Adrenal gland (tissue), 9 donors: ENCODE measurements at regions not wholly inside any gene's neighbourhood (a gene's known extent, or its start where the extent isn't known, plus 50 kb on each side); places are given as distances from the start of the nearest gene placed in this dataset.

Source experiments
- DNase-seq, 7 donors: peaks; one replicate each; pipeline ENCODE4 v3.0.0-alpha.2; 2019 to 2020
- H3K27ac ChIP-seq, 5 donors: fragments of 200-600 bp; sonication (generic) in 4 of 5; 1 replicate in 3 of 5; 2 replicates in 2 of 5; pipeline versions ENCODE4 v1.5.1 to v1.8.0; 2016 to 2020; ENCODE audit warnings: mild to moderate bottlenecking in 1 of 5
- H3K27me3 ChIP-seq: fragments of 200-600 bp; 2 replicates; pipeline ENCODE4 v1.8.0; 2021
- H3K36me3 ChIP-seq, 2 donors: fragments of 200-600 bp; replicated peaks in 1 of 2; 1 replicate in 1 of 2; 2 replicates in 1 of 2; pipeline versions ENCODE4 v1.5.1 to v1.8.0; 2018 to 2022
- H3K4me1 ChIP-seq, 2 donors: fragments of 200-600 bp; replicated peaks in 1 of 2; 1 replicate in 1 of 2; 2 replicates in 1 of 2; pipeline versions ENCODE4 v1.5.1 to v1.8.0; 2018 to 2021
- H3K4me3 ChIP-seq, 4 donors: fragments of 200-600 bp; sonication (generic) in 3 of 4; one replicate each; pipeline ENCODE4 v1.5.1; 2016 to 2018
- H3K9me3 ChIP-seq, 3 donors: fragments of 200-600 bp; sonication (generic) in 1 of 3; replicated peaks in 1 of 3; 1 replicate in 2 of 3; 2 replicates in 1 of 3; pipeline versions ENCODE4 v1.5.1 to v1.8.0; 2016 to 2021
- CTCF ChIP-seq, 6 experiments: fragments of 450-650 bp in 4 of 6; fragments of 200-600 bp in 2 of 6; sonication (generic) in 1 of 6; IDR thresholded peaks; 1 replicate in 5 of 6; 2 replicates in 1 of 6; pipeline versions ENCODE4 v1.5.1 to v1.8.0; 2016 to 2021; ENCODE audit warnings: antibody characterized with exemption in 6 of 6, mild to moderate bottlenecking in 2 of 6, moderate library complexity in 1 of 6
- POLR2A ChIP-seq, 2 donors: fragments of 450-650 bp; IDR thresholded peaks; one replicate each; pipeline ENCODE4 v1.6.1; 2017; ENCODE audit warnings: antibody characterized with exemption in 2 of 2, mild to moderate bottlenecking in 2 of 2, moderate library complexity in 1 of 2
- WGBS, 4 donors: extraction: QIAGEN DNeasy Blood & Tissue Kit in 2 of 4; methylation state at CpG; one replicate each; pipeline versions ENCODE4 v1.1.5 to v1.1.7; 2013 to 2017; 5-methylcytosine and 5-hydroxymethylcytosine counted together
- intact Hi-C, 2 donors: fragments of 100-400 bp; cut with DNase I; formaldehyde crosslinking; loops; one replicate each; pipeline versions ENCODE4 v1.14.1 to v1.15.0; 2022 to 2023
- donor health status: healthy with polysubstance abuse.
- donor health status: Bipolar disorder and iron deficiency.
- donor health status: DM: yes; HTN: yes; CAD: no.
- donor health status: DM: no; HTN: no; CAD: no.
- donor health status: DM: no; HTN: no; CAD: no.

- no peak for DNase-seq
- Histone ChIP-seq H3K4me3 (no peak overlapping the region), H3K9me3 (no peaks in the 10 kb centered on the region), H3K4me1 (peaks cover 0 to 10% of the 10 kb centered on the region in 2 donors), H3K27ac (no peak overlapping the region), H3K27me3 (no peaks in the 10 kb centered on the region), H3K36me3 (no peaks in the 10 kb centered on the region)
- WGBS, 4 donors: 84 to 93% (median 89%) methylated on average over 4 of the region's 4 CpGs
- TF ChIP-seq CTCF (IDR thresholded peaks at IDR 0.05) (no peak), POLR2A (IDR thresholded peaks at IDR 0.05) (no peak)
- intact Hi-C loops: no loop called here
Measured at GRCh38 chr11:103530257-103530656, 421.0 kb downstream of the DYNC2H1 start.

DNA sequence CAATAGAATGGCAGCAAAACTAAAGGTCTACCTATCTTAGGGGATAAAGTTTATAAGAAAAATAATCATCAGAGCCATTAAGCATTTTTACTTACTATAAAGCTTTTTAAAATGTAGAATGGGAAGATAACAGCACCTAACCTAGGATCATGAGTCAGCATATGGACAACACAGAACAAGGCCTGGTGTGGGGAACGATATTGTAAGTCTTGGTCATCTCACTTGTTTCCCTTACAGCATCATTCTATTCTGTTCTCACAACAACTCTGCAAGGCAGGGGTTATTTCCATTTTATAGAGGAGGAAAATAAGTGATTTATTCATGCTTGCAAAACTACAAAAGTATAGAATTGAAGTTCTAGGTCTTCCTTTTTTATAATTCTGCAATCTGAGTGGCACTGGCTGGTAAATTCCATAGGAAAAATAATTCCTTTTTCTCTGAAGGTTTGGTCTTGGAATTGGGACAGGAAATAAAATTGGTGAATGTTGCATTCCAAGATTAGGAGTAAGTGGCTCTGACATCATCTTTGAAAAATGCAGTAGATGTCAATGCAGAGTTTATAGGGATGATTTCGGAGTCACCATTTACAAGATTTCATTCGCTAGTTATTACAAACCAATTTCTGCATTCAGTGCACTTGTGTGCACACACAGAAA is 423.0 kb downstream of the DYNC2H1 start:
- Histone ChIP-seq H3K36me3 (no peaks in the 10 kb centered on the region), H3K4me3 (no peak overlapping the region), H3K27me3 (no peaks in the 10 kb centered on the region), H3K27ac (no peak overlapping the region), H3K4me1 (peaks cover 0 to 13% of the 10 kb centered on the region in 2 donors), H3K9me3 (no peaks in the 10 kb centered on the region)
- intact Hi-C loops: no loop called here
- 82 to 87% (median 83%) methylated on average over 3 of the region's 3 CpGs for WGBS, 4 donors
- TF ChIP-seq CTCF (IDR thresholded peaks at IDR 0.05) (no peak), POLR2A (IDR thresholded peaks at IDR 0.05) (no peak)
- no peak for DNase-seq

DNA sequence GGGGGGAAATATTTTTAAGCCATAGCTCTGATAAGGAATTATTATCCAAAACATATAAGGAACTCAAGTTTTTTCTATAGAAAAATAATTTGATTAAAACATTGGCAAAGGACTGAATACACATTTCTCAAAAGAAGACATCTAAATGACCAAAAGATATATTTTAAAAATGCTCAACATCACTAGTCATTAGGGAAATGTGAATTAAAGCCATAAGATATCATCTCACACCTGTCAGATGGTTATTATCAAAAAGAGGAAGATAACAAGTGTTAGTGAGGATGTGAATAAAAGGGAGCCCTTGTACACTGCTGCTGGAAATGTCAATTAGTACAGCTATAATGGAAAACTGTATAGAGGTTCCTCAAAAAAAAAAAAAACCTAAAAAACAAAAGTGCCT is 425.0 kb downstream of the DYNC2H1 start:
- intact Hi-C loops: no loop called here

DNA sequence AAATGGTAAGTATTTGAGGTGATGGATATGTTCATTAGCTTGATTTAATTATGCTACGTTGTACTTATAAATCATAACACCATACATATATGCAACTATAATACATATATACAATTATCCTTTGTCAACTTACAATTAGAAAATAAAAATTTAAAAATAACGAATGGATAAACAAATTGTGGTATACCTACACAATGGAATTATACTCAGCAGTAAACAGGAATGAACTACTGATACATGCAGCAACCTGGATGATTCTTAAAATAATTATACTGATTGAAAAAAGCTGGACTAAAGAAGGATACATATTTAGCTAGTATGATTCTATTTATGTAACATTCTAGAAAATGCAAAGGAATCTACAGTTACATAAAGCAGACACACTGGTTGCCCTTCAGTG is 425.7 kb downstream of the DYNC2H1 start:
- Histone ChIP-seq H3K4me1 (peaks cover 0 to 3% of the 10 kb centered on the region in 2 donors), H3K36me3 (no peaks in the 10 kb centered on the region), H3K4me3 (no peak overlapping the region), H3K27ac (no peak overlapping the region), H3K9me3 (no peaks in the 10 kb centered on the region), H3K27me3 (no peaks in the 10 kb centered on the region)
- DNase-seq: no peak
- intact Hi-C loops: no loop called here
- 80 to 89% (median 85%) methylated on average over 2 of the region's 2 CpGs for WGBS, 4 donors
- TF ChIP-seq CTCF (IDR thresholded peaks at IDR 0.05) (no peak), POLR2A (IDR thresholded peaks at IDR 0.05) (no peak)

More for the DNA sequence above, 425.0 kb downstream of the DYNC2H1 start:
- Histone ChIP-seq H3K4me1 (peaks cover 0 to 5% of the 10 kb centered on the region in 2 donors), H3K27ac (no peak overlapping the region), H3K9me3 (no peaks in the 10 kb centered on the region), H3K27me3 (no peaks in the 10 kb centered on the region), H3K4me3 (no peak overlapping the region), H3K36me3 (no peaks in the 10 kb centered on the region)
- TF ChIP-seq CTCF (IDR thresholded peaks at IDR 0.05) (no peak), POLR2A (IDR thresholded peaks at IDR 0.05) (no peak)
- no peak for DNase-seq
